PC-9 (cell line): ENCODE measurements at regions not wholly inside any gene's neighbourhood (a gene's known extent, or its start where the extent isn't known, plus 50 kb on each side); places are given as distances from the start of the nearest gene placed in this dataset.

Source experiments
- BruUV-seq: library from RNA; stranded (reverse); fragments of 400-500 nt; replicated peaks from 2 replicates; lab custom pipeline; 2021; lab: Mats Ljungman, UMichigan
- CTCF ChIA-PET: fragments of 300-600 bp; sonication (Branson Sonifier 250); formaldehyde crosslinking; loops from one replicate; lab custom pipeline; 2022; ENCODE audit warnings: antibody characterized with exemption; lab: Charles Lee
- POLR2A ChIA-PET: fragments of 300-600 bp; sonication (Branson Sonifier 250); formaldehyde crosslinking; loops from one replicate; lab custom pipeline; 2022; ENCODE audit warnings: antibody characterized with exemption; ENCODE audit not compliant: unreplicated experiment; lab: Charles Lee
- DNase-seq, 2 experiments: peaks; one replicate each; pipeline versions ENCODE4 v3.0.0 to v3.0.0-alpha.2; 2015 to 2022; ENCODE audit warnings: mixed read lengths in 1 of 2
- H2AFZ ChIP-seq: fragments of 200-600 bp; sonication (generic); 2 replicates; pipeline ENCODE4 v1.8.1; 2017; ENCODE audit warnings: antibody characterized with exemption
- H3F3A ChIP-seq: fragments of 200-600 bp; sonication (generic); 2 replicates; pipeline ENCODE4 v1.8.1; 2017; ENCODE audit warnings: antibody characterized with exemption, mild to moderate bottlenecking, low read depth; ENCODE audit not compliant: insufficient read depth
- H3K27ac ChIP-seq: fragments of 200-600 bp; sonication (generic); 2 replicates; pipeline ENCODE4 v1.6.1; 2016; ENCODE audit warnings: mixed run types
- H3K27me3 ChIP-seq: fragments of 200-600 bp; sonication (generic); 2 replicates; pipeline ENCODE4 v1.6.1; 2016; ENCODE audit warnings: low read depth, mixed run types; ENCODE audit not compliant: insufficient read depth
- H3K36me3 ChIP-seq: fragments of 200-600 bp; sonication (generic); 2 replicates; pipeline ENCODE4 v1.6.1; 2016; ENCODE audit warnings: low read depth, mixed run types
- H3K4me1 ChIP-seq: fragments of 200-600 bp; sonication (generic); replicated peaks from 2 replicates; pipeline ENCODE4 v1.6.1; 2016; ENCODE audit warnings: mixed run types; ENCODE audit not compliant: insufficient read depth
- H3K4me2 ChIP-seq: fragments of 200-600 bp; sonication (generic); 2 replicates; pipeline ENCODE4 v1.6.1; 2017; ENCODE audit warnings: mixed run types
- H3K4me3 ChIP-seq: fragments of 200-600 bp; sonication (generic); 2 replicates; pipeline ENCODE4 v1.6.1; 2016; ENCODE audit warnings: mixed run types
- H3K79me2 ChIP-seq: fragments of 200-600 bp; sonication (generic); 2 replicates; pipeline ENCODE4 v1.6.1; 2017; ENCODE audit warnings: low read depth, mixed run types
- H3K9me2 ChIP-seq: fragments of 200-600 bp; sonication (generic); 2 replicates; pipeline ENCODE4 v1.8.1; 2017; ENCODE audit warnings: mild to moderate bottlenecking; ENCODE audit not compliant: insufficient read depth
- H3K9me3 ChIP-seq: fragments of 200-600 bp; sonication (generic); 2 replicates; pipeline ENCODE4 v1.8.1; 2016; ENCODE audit warnings: low read depth; ENCODE audit not compliant: insufficient read depth
- H4K20me1 ChIP-seq: fragments of 200-600 bp; sonication (generic); 2 replicates; pipeline ENCODE4 v1.8.1; 2017; ENCODE audit not compliant: insufficient read depth
- CTCF ChIP-seq: fragments of 200-600 bp; sonication (generic); conservative IDR thresholded peaks from 2 replicates; pipeline ENCODE4 v1.6.1; 2017; ENCODE audit warnings: mixed run types, antibody characterized with exemption, mild to moderate bottlenecking, moderate library complexity
- EZH2 ChIP-seq: fragments of 200-600 bp; sonication (generic); IDR thresholded peaks from 2 replicates; pipeline ENCODE4 v1.8.0; 2017; ENCODE audit warnings: antibody characterized with exemption, low read depth
- intact Hi-C: fragments of 100-400 bp; cut with micrococcal nuclease; formaldehyde crosslinking; loops from one replicate; pipeline ENCODE4 v1.10.0; 2022; ENCODE audit not compliant: unreplicated experiment

GRCh38 chr5:114977979-114978573 is 191.6 kb downstream of the TRIM36 start:
- intact Hi-C loops, result no loop called here
- POLR2A ChIA-PET, result no interaction called here

GRCh38 chr5:114969482-114969881 is 200.2 kb downstream of the TRIM36 start:
- H3K27me3 ChIP-seq, result no peaks in the 10 kb centered on the region; the same call in 1 of the 2 replicates
- no peak overlapping the region for H3K4me2 ChIP-seq
- H3F3A ChIP-seq, result no peaks in the 10 kb centered on the region
- no TSS peak for BruUV-seq
- DNase-seq, result no peak
- intact Hi-C loops, result no loop called here
- no peaks in the 10 kb centered on the region for H3K36me3 ChIP-seq
- no peaks in the 10 kb centered on the region for H3K4me1 ChIP-seq
- H3K4me3 ChIP-seq, result no peak overlapping the region
- ChIA-PET POLR2A (no interaction called here), CTCF (interaction anchor here (0.7 kb wide), 1 partner anchor 46 kb away, joined by 3 read pairs; no protein-coding TSS in a partner anchor)
- H3K27ac ChIP-seq, result no peak overlapping the region
- no peaks in the 10 kb centered on the region for H3K9me3 ChIP-seq
- H3K9me2 ChIP-seq, result no peaks in the 10 kb centered on the region
- no peak for TF ChIP-seq EZH2
- no peak for TF ChIP-seq CTCF
- no peak overlapping the region for H2AFZ ChIP-seq
- H3K79me2 ChIP-seq, result no peaks in the 10 kb centered on the region
- H4K20me1 ChIP-seq, result no peaks in the 10 kb centered on the region

More at GRCh38 chr5:114977979-114978573, 191.6 kb downstream of the TRIM36 start:
- Histone ChIP-seq H3K4me1 (no peaks in the 10 kb centered on the region), H3F3A (no peaks in the 10 kb centered on the region), H2AFZ (no peak overlapping the region), H3K27me3 (no peaks in the 10 kb centered on the region), H3K4me3 (no peak overlapping the region), H3K79me2 (no peaks in the 10 kb centered on the region), H4K20me1 (no peaks in the 10 kb centered on the region), H3K27ac (no peak overlapping the region), H3K9me2 (no peaks in the 10 kb centered on the region), H3K9me3 (no peaks in the 10 kb centered on the region), H3K4me2 (no peak overlapping the region), H3K36me3 (no peaks in the 10 kb centered on the region)
- no peak for DNase-seq
- no TSS peak for BruUV-seq
- TF ChIP-seq CTCF (no peak), EZH2 (no peak)
- CTCF ChIA-PET, result no interaction called here

GRCh38 chr5:114957384-114957783 is 212.3 kb downstream of the TRIM36 start:
- intact Hi-C loops, result no loop called here
- Histone ChIP-seq H3K27ac (no peak overlapping the region), H3K79me2 (no peaks in the 10 kb centered on the region), H3K9me3 (no peaks in the 10 kb centered on the region), H3K9me2 (no peaks in the 10 kb centered on the region), H3F3A (no peaks in the 10 kb centered on the region), H3K4me2 (no peak overlapping the region), H3K36me3 (no peaks in the 10 kb centered on the region), H3K4me3 (no peak overlapping the region), H3K27me3 (no peaks in the 10 kb centered on the region), H2AFZ (no peak overlapping the region), H3K4me1 (no peaks in the 10 kb centered on the region), H4K20me1 (no peaks in the 10 kb centered on the region)
- no TSS peak for BruUV-seq
- TF ChIP-seq CTCF (no peak), EZH2 (no peak)
- POLR2A ChIA-PET, result no interaction called here
- no peak for DNase-seq
- CTCF ChIA-PET, result no interaction called here
